ENCODE measurements at regions not wholly inside any gene's neighbourhood (a gene's known extent, or its start where the extent isn't known, plus 50 kb on each side); places are given as distances from the start of the nearest gene placed in this dataset.

- peaks cover 3% of the 10 kb centered on the region for H3K27me3 Mint-ChIP-seq
- ChIA-PET POLR2A (no interaction called here), CTCF (no interaction called here)
- H3K4me3 Mint-ChIP-seq = no peak overlapping the region
- no peaks in the 10 kb centered on the region for H3K9me3 Mint-ChIP-seq
- H3K27ac Mint-ChIP-seq = no peak overlapping the region
- no peak for DNase-seq
- H3K4me1 Mint-ChIP-seq = no peaks in the 10 kb centered on the region
- no peaks in the 10 kb centered on the region for H3K36me3 Mint-ChIP-seq (ENCODE audit: low read depth)
Observed at GRCh38 chr6:156525541-156525940, 251.6 kb upstream of the ARID1B start.

- CTCF ChIA-PET = no interaction called here
- no peak for DNase-seq
- H3K4me3 Mint-ChIP-seq = no peak overlapping the region
- POLR2A ChIA-PET = no interaction called here
- H3K36me3 Mint-ChIP-seq (ENCODE audit: low read depth) = no peaks in the 10 kb centered on the region
- H3K9me3 Mint-ChIP-seq = peaks cover 8% of the 10 kb centered on the region
- no peaks in the 10 kb centered on the region for H3K27me3 Mint-ChIP-seq
- H3K27ac Mint-ChIP-seq = no peak overlapping the region
- no peaks in the 10 kb centered on the region for H3K4me1 Mint-ChIP-seq
Observed at GRCh38 chr6:156519940-156520339, 257.2 kb upstream of the ARID1B start.

GRCh38 chr6:156517088-156517487, 260.1 kb upstream of the ARID1B start:
- DNase-seq = no peak
- H3K27ac Mint-ChIP-seq = no peak overlapping the region
- ChIA-PET CTCF (no interaction called here), POLR2A (no interaction called here)
- H3K4me3 Mint-ChIP-seq = no peak overlapping the region
- peaks cover 2% of the 10 kb centered on the region for H3K27me3 Mint-ChIP-seq
- peaks cover 8% of the 10 kb centered on the region for H3K9me3 Mint-ChIP-seq
- no peaks in the 10 kb centered on the region for H3K4me1 Mint-ChIP-seq
- H3K36me3 Mint-ChIP-seq (ENCODE audit: low read depth) = no peaks in the 10 kb centered on the region

- Mint-ChIP-seq H3K4me1 (no peaks in the 10 kb centered on the region), H3K36me3 (ENCODE audit: low read depth) (no peaks in the 10 kb centered on the region), H3K4me3 (no peak overlapping the region), H3K27me3 (peaks cover 8% of the 10 kb centered on the region), H3K27ac (no peak overlapping the region), H3K9me3 (peaks cover 7% of the 10 kb centered on the region)
- ChIA-PET POLR2A (no interaction called here), CTCF (no interaction called here)
- no peak for DNase-seq
Observed at GRCh38 chr6:156515242-156515641, 261.9 kb upstream of the ARID1B start.

GRCh38 chr6:156513504-156513903, 263.7 kb upstream of the ARID1B start:
- Mint-ChIP-seq H3K27me3 (peaks cover 8% of the 10 kb centered on the region), H3K4me1 (no peaks in the 10 kb centered on the region), H3K27ac (no peak overlapping the region), H3K36me3 (ENCODE audit: low read depth) (no peaks in the 10 kb centered on the region), H3K9me3 (no peaks in the 10 kb centered on the region), H3K4me3 (no peak overlapping the region)
- ChIA-PET CTCF (interaction anchor here (0.6 kb wide), 1 partner anchor 256 kb away, joined by 4 read pairs; no protein-coding TSS in a partner anchor), POLR2A (no interaction called here)
- no peak for DNase-seq

GRCh38 chr6:156511570-156511969, 265.6 kb upstream of the ARID1B start:
- Mint-ChIP-seq H3K4me1 (no peaks in the 10 kb centered on the region), H3K36me3 (ENCODE audit: low read depth) (no peaks in the 10 kb centered on the region), H3K27me3 (peaks cover 8% of the 10 kb centered on the region), H3K4me3 (no peak overlapping the region), H3K27ac (no peak overlapping the region), H3K9me3 (no peaks in the 10 kb centered on the region)
- CTCF ChIA-PET = no interaction called here
- DNase-seq = no peak
- POLR2A ChIA-PET = no interaction called here

GRCh38 chr6:156511051-156511450, 266.1 kb upstream of the ARID1B start:
- Mint-ChIP-seq H3K4me3 (no peak overlapping the region), H3K27ac (no peak overlapping the region), H3K27me3 (peaks cover 8% of the 10 kb centered on the region), H3K36me3 (ENCODE audit: low read depth) (no peaks in the 10 kb centered on the region), H3K4me1 (no peaks in the 10 kb centered on the region), H3K9me3 (no peaks in the 10 kb centered on the region)
- POLR2A ChIA-PET = no interaction called here
- no peak for DNase-seq
- CTCF ChIA-PET = no interaction called here

- Mint-ChIP-seq H3K27me3 (peaks cover 8% of the 10 kb centered on the region), H3K4me3 (no peak overlapping the region), H3K27ac (no peak overlapping the region), H3K4me1 (no peaks in the 10 kb centered on the region), H3K9me3 (no peaks in the 10 kb centered on the region), H3K36me3 (ENCODE audit: low read depth) (no peaks in the 10 kb centered on the region)
- POLR2A ChIA-PET = no interaction called here
- CTCF ChIA-PET = no interaction called here
- DNase-seq = no peak
Observed at GRCh38 chr6:156510242-156510641, 266.9 kb upstream of the ARID1B start.

GRCh38 chr6:156509496-156509895, 267.7 kb upstream of the ARID1B start:
- ChIA-PET POLR2A (no interaction called here), CTCF (no interaction called here)
- Mint-ChIP-seq H3K4me1 (no peaks in the 10 kb centered on the region), H3K9me3 (no peaks in the 10 kb centered on the region), H3K36me3 (ENCODE audit: low read depth) (no peaks in the 10 kb centered on the region), H3K4me3 (no peak overlapping the region), H3K27ac (no peak overlapping the region), H3K27me3 (peaks cover 8% of the 10 kb centered on the region)
- no peak for DNase-seq

- CTCF ChIA-PET = no interaction called here
- Mint-ChIP-seq H3K27ac (no peak overlapping the region), H3K27me3 (peaks cover 8% of the 10 kb centered on the region)
Observed at GRCh38 chr6:156508923-156509322, 268.3 kb upstream of the ARID1B start.

GRCh38 chr6:156508126-156508525, 269.1 kb upstream of the ARID1B start:
- no peak overlapping the region for H3K27ac Mint-ChIP-seq
- ChIA-PET CTCF (interaction anchor here (0.6 kb wide), 1 partner anchor 56 kb away, joined by 3 read pairs; no protein-coding TSS in a partner anchor), POLR2A (no interaction called here)
- H3K4me1 Mint-ChIP-seq = no peaks in the 10 kb centered on the region
- no peaks in the 10 kb centered on the region for H3K9me3 Mint-ChIP-seq
- H3K36me3 Mint-ChIP-seq (ENCODE audit: low read depth) = no peaks in the 10 kb centered on the region
- DNase-seq = no peak
- peaks cover 8% of the 10 kb centered on the region for H3K27me3 Mint-ChIP-seq
- no peak overlapping the region for H3K4me3 Mint-ChIP-seq

More at GRCh38 chr6:156508923-156509322, 268.3 kb upstream of the ARID1B start:
- DNase-seq = no peak
- H3K4me3 Mint-ChIP-seq = no peak overlapping the region
- H3K36me3 Mint-ChIP-seq (ENCODE audit: low read depth) = no peaks in the 10 kb centered on the region
- POLR2A ChIA-PET = no interaction called here
- no peaks in the 10 kb centered on the region for H3K9me3 Mint-ChIP-seq
- no peaks in the 10 kb centered on the region for H3K4me1 Mint-ChIP-seq

GRCh38 chr6:156507656-156508055, 269.5 kb upstream of the ARID1B start:
- CTCF ChIA-PET = interaction anchor here (0.6 kb wide), 1 partner anchor 56 kb away, joined by 3 read pairs; no protein-coding TSS in a partner anchor

GRCh38 chr6:156507106-156507505, 270.1 kb upstream of the ARID1B start:
- H3K4me1 Mint-ChIP-seq = no peaks in the 10 kb centered on the region
- no peak for DNase-seq
- H3K4me3 Mint-ChIP-seq = no peak overlapping the region
- POLR2A ChIA-PET = no interaction called here
- H3K27ac Mint-ChIP-seq = no peak overlapping the region
- H3K27me3 Mint-ChIP-seq = peaks cover 5% of the 10 kb centered on the region
- no peaks in the 10 kb centered on the region for H3K9me3 Mint-ChIP-seq
- CTCF ChIA-PET = no interaction called here
- no peaks in the 10 kb centered on the region for H3K36me3 Mint-ChIP-seq (ENCODE audit: low read depth)

More at GRCh38 chr6:156507656-156508055, 269.5 kb upstream of the ARID1B start:
- H3K9me3 Mint-ChIP-seq = no peaks in the 10 kb centered on the region
- H3K27me3 Mint-ChIP-seq = peaks cover 8% of the 10 kb centered on the region
- POLR2A ChIA-PET = no interaction called here
- no peak overlapping the region for H3K27ac Mint-ChIP-seq
- H3K36me3 Mint-ChIP-seq (ENCODE audit: low read depth) = no peaks in the 10 kb centered on the region
- DNase-seq = no peak
- H3K4me3 Mint-ChIP-seq = no peak overlapping the region
- H3K4me1 Mint-ChIP-seq = no peaks in the 10 kb centered on the region

GRCh38 chr6:156502969-156503504, 274.1 kb upstream of the ARID1B start:
- Mint-ChIP-seq H3K27ac (no peak overlapping the region), H3K36me3 (ENCODE audit: low read depth) (no peaks in the 10 kb centered on the region), H3K27me3 (no peaks in the 10 kb centered on the region), H3K4me1 (no peaks in the 10 kb centered on the region), H3K9me3 (no peaks in the 10 kb centered on the region), H3K4me3 (no peak overlapping the region)
- CTCF ChIA-PET = no interaction called here
- POLR2A ChIA-PET = no interaction called here
- no peak for DNase-seq

All from activated CD4-positive, alpha-beta memory T cell treated with anti-CD3 and anti-CD28 coated beads, Interleukin-2, amount 10 ng/mL, durations not matched to agents 7 days and 5 days (primary cell).